Nephron progenitor cell (in vitro differentiated cells): ENCODE measurements at regions not wholly inside any gene's neighbourhood (a gene's known extent, or its start where the extent isn't known, plus 50 kb on each side); places are given as distances from the start of the nearest gene placed in this dataset.

ENCODE experiments used
- DNase-seq: peaks from one replicate; pipeline ENCODE4 v3.0.0; 2021
- H3K27ac Mint-ChIP-seq: 2 replicates; pipeline ENCODE4 v1.8.0; 2021; ENCODE audit warnings: mild to moderate bottlenecking, moderate library complexity, mixed read lengths
- H3K27me3 Mint-ChIP-seq: 2 replicates; pipeline ENCODE4 v1.8.0; 2021; ENCODE audit warnings: mild to moderate bottlenecking, low read depth, mixed read lengths; ENCODE audit not compliant: poor library complexity
- H3K36me3 Mint-ChIP-seq: 2 replicates; pipeline ENCODE4 v1.8.0; 2021; ENCODE audit warnings: low read depth, mixed read lengths
- H3K4me1 Mint-ChIP-seq: 2 replicates; pipeline ENCODE4 v1.8.0; 2021; ENCODE audit warnings: mixed read lengths
- H3K4me3 Mint-ChIP-seq: 2 replicates; pipeline ENCODE4 v1.8.0; 2021; ENCODE audit warnings: mild to moderate bottlenecking, moderate library complexity, mixed read lengths
- H3K9me3 Mint-ChIP-seq: 2 replicates; pipeline ENCODE4 v1.8.0; 2021; ENCODE audit warnings: mild to moderate bottlenecking, moderate library complexity, mixed read lengths
- TF ChIP-seq, protein P1 (sequence below): fragments of 200-600 bp; sonication (generic); IDR thresholded peaks from 2 replicates; pipeline ENCODE4 v1.5.0; 2021; ENCODE audit warnings: antibody characterized with exemption

DNA sequence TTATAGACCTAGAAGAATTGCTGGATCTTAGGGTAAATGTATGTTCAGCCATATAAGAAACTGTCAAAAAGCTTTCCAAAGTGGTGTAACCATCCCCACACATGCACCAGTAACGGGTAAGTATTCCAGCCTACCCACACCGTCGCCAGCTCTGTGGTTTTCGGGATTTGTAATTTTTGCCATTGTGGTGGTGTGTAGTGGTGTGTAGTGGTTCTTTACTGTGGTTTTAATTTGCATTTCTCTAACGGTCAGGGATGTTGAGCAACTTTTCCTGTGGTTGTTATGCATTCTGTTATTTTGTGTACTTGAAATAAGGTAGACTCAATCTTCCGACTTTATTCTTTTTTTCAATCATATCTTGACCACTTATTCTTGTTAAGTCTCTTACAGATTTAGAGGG lies 342.4 kb upstream of the AJAP1 start:
- Mint-ChIP-seq H3K4me3 (no peak overlapping the region), H3K27ac (no peak overlapping the region), H3K36me3 (peaks cover 4% of the 10 kb centered on the region), H3K4me1 (no peaks in the 10 kb centered on the region), H3K27me3 (peaks cover 4% of the 10 kb centered on the region), H3K9me3 (peaks cover 28% of the 10 kb centered on the region)
- no peak for DNase-seq
- TF ChIP-seq, protein P1, sequence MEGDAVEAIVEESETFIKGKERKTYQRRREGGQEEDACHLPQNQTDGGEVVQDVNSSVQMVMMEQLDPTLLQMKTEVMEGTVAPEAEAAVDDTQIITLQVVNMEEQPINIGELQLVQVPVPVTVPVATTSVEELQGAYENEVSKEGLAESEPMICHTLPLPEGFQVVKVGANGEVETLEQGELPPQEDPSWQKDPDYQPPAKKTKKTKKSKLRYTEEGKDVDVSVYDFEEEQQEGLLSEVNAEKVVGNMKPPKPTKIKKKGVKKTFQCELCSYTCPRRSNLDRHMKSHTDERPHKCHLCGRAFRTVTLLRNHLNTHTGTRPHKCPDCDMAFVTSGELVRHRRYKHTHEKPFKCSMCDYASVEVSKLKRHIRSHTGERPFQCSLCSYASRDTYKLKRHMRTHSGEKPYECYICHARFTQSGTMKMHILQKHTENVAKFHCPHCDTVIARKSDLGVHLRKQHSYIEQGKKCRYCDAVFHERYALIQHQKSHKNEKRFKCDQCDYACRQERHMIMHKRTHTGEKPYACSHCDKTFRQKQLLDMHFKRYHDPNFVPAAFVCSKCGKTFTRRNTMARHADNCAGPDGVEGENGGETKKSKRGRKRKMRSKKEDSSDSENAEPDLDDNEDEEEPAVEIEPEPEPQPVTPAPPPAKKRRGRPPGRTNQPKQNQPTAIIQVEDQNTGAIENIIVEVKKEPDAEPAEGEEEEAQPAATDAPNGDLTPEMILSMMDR = no peak

DNA sequence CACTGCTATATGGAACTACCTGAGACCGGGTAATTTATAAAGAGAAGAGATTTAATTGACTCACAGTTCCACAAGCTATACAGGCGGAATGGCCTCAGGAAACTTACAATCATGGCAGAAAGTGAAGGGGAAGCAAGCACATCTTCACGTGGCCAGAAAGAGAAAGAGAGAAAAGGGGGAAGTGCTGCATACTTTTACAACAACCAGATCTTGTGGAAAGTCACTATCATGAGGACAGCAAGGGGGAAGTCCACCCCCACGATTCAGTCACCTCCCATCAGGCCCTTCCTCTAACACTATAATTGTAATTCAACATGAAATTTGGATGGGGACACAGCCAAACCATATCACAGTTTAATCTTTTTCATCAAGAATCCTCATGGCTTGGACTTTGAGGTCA lies 339.2 kb upstream of the AJAP1 start:
- TF ChIP-seq, protein P1 = no peak
- H3K4me3 Mint-ChIP-seq = no peak overlapping the region
- peaks cover 10% of the 10 kb centered on the region for H3K27me3 Mint-ChIP-seq
- H3K4me1 Mint-ChIP-seq = no peaks in the 10 kb centered on the region
- DNase-seq = no peak
- H3K9me3 Mint-ChIP-seq = peaks cover 28% of the 10 kb centered on the region
- no peak overlapping the region for H3K27ac Mint-ChIP-seq
- peaks cover 4% of the 10 kb centered on the region for H3K36me3 Mint-ChIP-seq

- Mint-ChIP-seq H3K27me3 (peaks cover 10% of the 10 kb centered on the region), H3K4me1 (no peaks in the 10 kb centered on the region), H3K36me3 (peaks cover 4% of the 10 kb centered on the region), H3K4me3 (no peak overlapping the region), H3K27ac (no peak overlapping the region), H3K9me3 (peaks cover 34% of the 10 kb centered on the region)
- no peak for DNase-seq
- TF ChIP-seq, protein P1 = no peak
These were observed 337.2 kb upstream of the AJAP1 start for GRCh38 chr1:4317207-4317606.

DNA sequence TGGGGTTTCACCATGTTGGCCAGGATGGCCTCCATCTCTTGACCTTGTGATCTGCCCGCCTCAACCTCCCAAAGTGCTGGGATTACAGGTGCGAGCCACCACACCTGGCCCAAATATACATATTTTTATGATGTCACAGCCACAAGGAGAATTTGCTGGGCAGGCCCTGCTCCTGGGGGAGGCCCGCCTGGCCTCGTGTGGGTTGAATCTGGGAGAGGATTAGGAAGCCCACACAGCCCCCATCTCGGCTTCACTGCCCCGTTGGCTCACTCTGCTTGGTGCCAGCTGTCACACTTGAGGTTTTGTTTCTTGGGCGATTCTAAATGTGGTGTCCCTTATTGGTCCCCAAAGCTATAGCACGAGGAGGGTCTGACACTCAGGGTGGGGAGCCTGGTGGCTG lies 335.7 kb upstream of the AJAP1 start:
- TF ChIP-seq, protein P1 = no peak
- Mint-ChIP-seq H3K4me3 (no peak overlapping the region), H3K27ac (no peak overlapping the region), H3K27me3 (peaks cover 10% of the 10 kb centered on the region), H3K36me3 (peaks cover 4% of the 10 kb centered on the region), H3K9me3 (peaks cover 25% of the 10 kb centered on the region), H3K4me1 (peaks cover 9% of the 10 kb centered on the region)
- DNase-seq = no peak

- H3K27ac Mint-ChIP-seq = no peak overlapping the region
- TF ChIP-seq, protein P1 = no peak
- H3K4me1 Mint-ChIP-seq = peaks cover 16% of the 10 kb centered on the region
- peaks cover 17% of the 10 kb centered on the region for H3K9me3 Mint-ChIP-seq
- H3K4me3 Mint-ChIP-seq = no peak overlapping the region
- no peak for DNase-seq
- H3K27me3 Mint-ChIP-seq = peaks cover 10% of the 10 kb centered on the region
- H3K36me3 Mint-ChIP-seq = peaks cover 3% of the 10 kb centered on the region
These were observed 334.9 kb upstream of the AJAP1 start for GRCh38 chr1:4319496-4319895.

DNA sequence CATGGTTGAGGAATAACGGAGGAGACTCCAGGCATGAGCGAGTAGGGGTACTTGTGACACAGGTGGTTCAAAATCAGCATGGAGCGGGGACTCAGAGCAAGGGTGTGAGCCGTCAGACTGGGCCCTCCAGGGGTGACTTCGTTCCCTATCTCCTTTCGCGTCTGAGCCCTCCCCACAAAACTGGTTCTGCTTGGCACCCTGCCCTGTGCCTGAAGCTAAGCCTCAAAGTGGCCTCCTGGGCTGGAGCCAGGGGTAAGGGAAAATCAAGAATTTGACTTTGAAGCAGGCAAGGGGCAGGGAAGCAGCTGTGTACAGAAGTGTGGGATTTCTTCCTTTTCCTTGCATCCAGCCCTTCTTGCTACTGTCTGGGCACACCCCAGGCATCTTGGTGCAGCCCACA lies 331.5 kb upstream of the AJAP1 start:
- Mint-ChIP-seq H3K9me3 (peaks cover 5% of the 10 kb centered on the region), H3K27ac (no peak overlapping the region), H3K27me3 (peaks cover 7% of the 10 kb centered on the region), H3K36me3 (no peaks in the 10 kb centered on the region), H3K4me3 (no peak overlapping the region), H3K4me1 (peaks cover 17% of the 10 kb centered on the region)
- TF ChIP-seq, protein P1 = no peak
- DNase-seq = no peak
